ENCODE measurements at regions not wholly inside any gene's neighbourhood (a gene's known extent, or its start where the extent isn't known, plus 50 kb on each side); places are given as distances from the start of the nearest gene placed in this dataset.

- no peak overlapping the region for H3K4me3 ChIP-seq (ENCODE audit: low read length)
- peaks cover 2% of the 10 kb centered on the region; the same call in 1 of the 2 replicates for H3K9me3 ChIP-seq (ENCODE audit: control insufficient read depth, insufficient read depth, low read length)
- H3K27ac ChIP-seq (ENCODE audit: low read length): no peak overlapping the region
- no peak for DNase-seq (ENCODE audit: low read depth, low spot score)
- H3K36me3 ChIP-seq (ENCODE audit: control insufficient read depth, insufficient read depth, low read length): no peaks in the 10 kb centered on the region
- no peaks in the 10 kb centered on the region for H3K27me3 ChIP-seq (ENCODE audit: control insufficient read depth, insufficient read depth, low read length)
- no peaks in the 10 kb centered on the region for H3K4me1 ChIP-seq (ENCODE audit: control insufficient read depth, insufficient read depth, low read length)
Observed at GRCh38 chr4:167724941-167725340, 367.4 kb upstream of the ANXA10 start.

DNA sequence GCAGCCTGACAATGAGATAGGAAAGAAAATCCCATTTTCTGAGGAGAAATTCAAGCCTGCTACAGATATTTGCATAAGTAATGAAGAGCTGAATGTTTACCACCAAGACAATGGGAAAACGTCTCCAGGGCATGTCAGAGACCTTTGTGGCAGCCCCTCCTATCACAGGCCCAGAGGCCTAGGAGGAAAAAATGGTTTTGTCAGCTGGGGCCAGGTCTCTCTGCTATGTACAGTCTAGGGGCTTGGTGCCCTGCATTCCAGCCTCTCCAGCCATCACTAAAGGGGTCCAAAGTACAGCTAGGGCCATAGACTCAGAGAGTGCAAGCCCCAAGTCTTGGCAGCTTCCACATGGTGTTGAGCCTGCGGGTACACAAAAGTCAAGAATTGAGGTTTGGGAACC lies 361.6 kb upstream of the ANXA10 start:
- DNase-seq (ENCODE audit: low read depth, low spot score): no peak
- Histone ChIP-seq H3K4me1 (ENCODE audit: control insufficient read depth, insufficient read depth, low read length) (no peaks in the 10 kb centered on the region), H3K27ac (ENCODE audit: low read length) (no peak overlapping the region), H3K9me3 (ENCODE audit: control insufficient read depth, insufficient read depth, low read length) (peaks cover 8% of the 10 kb centered on the region), H3K27me3 (ENCODE audit: control insufficient read depth, insufficient read depth, low read length) (no peaks in the 10 kb centered on the region), H3K36me3 (ENCODE audit: control insufficient read depth, insufficient read depth, low read length) (no peaks in the 10 kb centered on the region), H3K4me3 (ENCODE audit: low read length) (no peak overlapping the region)
- WGBS (ENCODE audit: insufficient coverage, insufficient read length): no CpG with 5 or more reads among the region's 2 CpGs

DNA sequence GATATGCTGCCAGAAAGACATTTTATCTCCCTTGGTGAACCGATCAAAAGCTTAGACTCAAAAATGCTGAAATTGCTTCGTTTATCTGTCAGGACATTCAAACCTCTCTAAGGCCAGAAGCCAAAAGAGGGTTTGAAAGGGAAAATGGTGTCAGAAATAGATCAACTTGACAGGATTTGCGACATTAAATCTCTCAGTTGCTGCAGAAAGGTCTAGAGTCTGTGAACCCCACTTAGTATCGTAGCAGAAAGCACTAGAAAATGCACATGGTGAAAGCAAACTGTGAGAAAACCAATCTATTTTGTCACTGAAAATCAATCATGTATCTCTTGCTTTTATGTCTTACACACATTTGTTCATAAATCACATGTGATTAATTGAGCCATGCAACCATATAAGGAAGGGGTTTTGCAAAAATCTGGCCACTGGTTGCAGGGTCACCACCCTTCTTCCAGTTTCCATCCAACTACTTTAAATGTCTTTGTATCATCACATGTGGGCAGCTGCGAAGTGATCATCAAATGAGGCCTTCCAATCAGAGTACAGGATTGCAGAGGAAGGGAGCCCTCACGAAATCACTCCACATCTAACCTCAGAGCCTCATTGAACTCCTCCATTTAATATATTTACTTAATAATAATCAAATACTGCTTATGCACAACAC lies 347.2 kb upstream of the ANXA10 start:
- H3K4me3 ChIP-seq (ENCODE audit: low read length): no peak overlapping the region
- no peaks in the 10 kb centered on the region for H3K36me3 ChIP-seq (ENCODE audit: control insufficient read depth, insufficient read depth, low read length)
- H3K27me3 ChIP-seq (ENCODE audit: control insufficient read depth, insufficient read depth, low read length): no peaks in the 10 kb centered on the region
- DNase-seq (ENCODE audit: low read depth, low spot score): no peak
- no CpG with 5 or more reads among the region's 6 CpGs for WGBS (ENCODE audit: insufficient coverage, insufficient read length)
- no peaks in the 10 kb centered on the region for H3K9me3 ChIP-seq (ENCODE audit: control insufficient read depth, insufficient read depth, low read length)
- no peak overlapping the region for H3K27ac ChIP-seq (ENCODE audit: low read length)
- no peaks in the 10 kb centered on the region for H3K4me1 ChIP-seq (ENCODE audit: control insufficient read depth, insufficient read depth, low read length)

DNA sequence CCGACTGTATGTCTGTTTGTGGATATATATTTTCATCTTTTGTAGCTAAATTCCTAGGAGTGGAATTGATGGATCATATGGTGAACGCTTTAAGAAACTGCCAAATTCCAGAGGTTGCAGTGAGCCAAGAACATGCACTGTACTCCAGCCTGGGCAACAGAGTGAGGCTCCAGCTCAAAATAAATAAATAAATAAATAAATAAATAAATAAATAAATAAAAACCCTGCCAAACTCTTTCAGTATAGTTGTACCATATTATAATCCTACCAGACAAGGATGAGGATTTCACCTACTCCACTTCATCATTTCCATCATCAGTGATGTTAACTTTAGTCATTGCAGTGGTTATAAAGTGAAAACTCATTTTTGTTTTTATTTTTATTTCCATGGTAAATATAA lies 325.1 kb upstream of the ANXA10 start:
- Histone ChIP-seq H3K27me3 (ENCODE audit: control insufficient read depth, insufficient read depth, low read length) (no peaks in the 10 kb centered on the region), H3K4me3 (ENCODE audit: low read length) (no peak overlapping the region), H3K36me3 (ENCODE audit: control insufficient read depth, insufficient read depth, low read length) (no peaks in the 10 kb centered on the region), H3K27ac (ENCODE audit: low read length) (no peak overlapping the region), H3K9me3 (ENCODE audit: control insufficient read depth, insufficient read depth, low read length) (no peaks in the 10 kb centered on the region; the same call in 1 of the 2 replicates), H3K4me1 (ENCODE audit: control insufficient read depth, insufficient read depth, low read length) (no peaks in the 10 kb centered on the region)
- WGBS (ENCODE audit: insufficient coverage, insufficient read length): no CpG with 5 or more reads among the region's 2 CpGs
- no peak for DNase-seq (ENCODE audit: low read depth, low spot score)

DNA sequence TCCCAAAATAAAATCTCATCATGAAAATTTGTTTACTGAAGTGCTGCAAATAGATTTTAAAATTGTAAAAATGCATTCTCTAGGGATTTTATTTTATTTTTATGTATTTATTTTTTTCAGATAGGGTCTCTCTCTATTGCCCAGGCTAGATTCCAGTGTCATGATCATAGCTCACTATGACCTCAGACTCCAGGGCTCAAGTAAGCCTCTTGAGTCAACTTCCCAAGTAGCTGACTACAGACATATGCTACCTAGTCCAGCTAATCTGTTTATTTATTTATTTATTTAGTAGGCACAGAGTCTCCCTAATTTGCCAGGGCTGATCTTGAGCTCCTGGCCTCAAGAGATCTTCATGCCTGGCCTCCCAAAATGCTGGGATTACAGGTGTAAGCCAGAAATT lies 317.7 kb upstream of the ANXA10 start:
- no peak overlapping the region for H3K4me3 ChIP-seq (ENCODE audit: low read length)
- H3K36me3 ChIP-seq (ENCODE audit: control insufficient read depth, insufficient read depth, low read length): no peaks in the 10 kb centered on the region
- H3K9me3 ChIP-seq (ENCODE audit: control insufficient read depth, insufficient read depth, low read length): no peaks in the 10 kb centered on the region
- H3K27ac ChIP-seq (ENCODE audit: low read length): no peak overlapping the region
- DNase-seq (ENCODE audit: low read depth, low spot score): no peak
- no peaks in the 10 kb centered on the region for H3K4me1 ChIP-seq (ENCODE audit: control insufficient read depth, insufficient read depth, low read length)
- no peaks in the 10 kb centered on the region for H3K27me3 ChIP-seq (ENCODE audit: control insufficient read depth, insufficient read depth, low read length)

DNA sequence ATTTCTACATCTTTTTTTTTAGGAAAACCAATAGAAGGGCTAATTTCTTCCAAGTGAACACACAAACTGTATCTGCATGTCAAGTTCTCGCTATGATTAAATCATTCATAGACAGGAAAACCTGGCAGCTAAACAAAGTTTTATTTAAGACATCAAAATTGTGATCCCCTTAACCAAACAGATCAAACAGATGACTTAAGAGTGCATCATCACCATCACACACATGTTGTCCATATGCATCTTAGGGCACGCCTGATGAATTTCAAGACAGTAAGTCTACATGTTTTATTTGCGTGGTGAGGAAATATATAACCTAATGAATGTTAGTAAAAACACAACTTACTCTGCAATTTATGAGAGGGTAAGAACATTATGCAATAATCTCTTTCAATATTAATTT lies 317.0 kb upstream of the ANXA10 start:
- DNase-seq (ENCODE audit: low read depth, low spot score): no peak
- Histone ChIP-seq H3K4me3 (ENCODE audit: low read length) (no peak overlapping the region), H3K36me3 (ENCODE audit: control insufficient read depth, insufficient read depth, low read length) (no peaks in the 10 kb centered on the region), H3K9me3 (ENCODE audit: control insufficient read depth, insufficient read depth, low read length) (no peaks in the 10 kb centered on the region), H3K4me1 (ENCODE audit: control insufficient read depth, insufficient read depth, low read length) (no peaks in the 10 kb centered on the region), H3K27ac (ENCODE audit: low read length) (no peak overlapping the region), H3K27me3 (ENCODE audit: control insufficient read depth, insufficient read depth, low read length) (no peaks in the 10 kb centered on the region)
- WGBS (ENCODE audit: insufficient coverage, insufficient read length): no CpG with 5 or more reads among the region's 3 CpGs

- no peaks in the 10 kb centered on the region for H3K36me3 ChIP-seq (ENCODE audit: control insufficient read depth, insufficient read depth, low read length)
- H3K4me1 ChIP-seq (ENCODE audit: control insufficient read depth, insufficient read depth, low read length): no peaks in the 10 kb centered on the region
- no peak overlapping the region for H3K27ac ChIP-seq (ENCODE audit: low read length)
- DNase-seq (ENCODE audit: low read depth, low spot score): no peak
- no CpG with 5 or more reads among the region's 5 CpGs for WGBS (ENCODE audit: insufficient coverage, insufficient read length)
- no peaks in the 10 kb centered on the region for H3K27me3 ChIP-seq (ENCODE audit: control insufficient read depth, insufficient read depth, low read length)
- H3K4me3 ChIP-seq (ENCODE audit: low read length): no peak overlapping the region
- H3K9me3 ChIP-seq (ENCODE audit: control insufficient read depth, insufficient read depth, low read length): no peaks in the 10 kb centered on the region
Observed at GRCh38 chr4:167779280-167779679, 313.1 kb upstream of the ANXA10 start.

DNA sequence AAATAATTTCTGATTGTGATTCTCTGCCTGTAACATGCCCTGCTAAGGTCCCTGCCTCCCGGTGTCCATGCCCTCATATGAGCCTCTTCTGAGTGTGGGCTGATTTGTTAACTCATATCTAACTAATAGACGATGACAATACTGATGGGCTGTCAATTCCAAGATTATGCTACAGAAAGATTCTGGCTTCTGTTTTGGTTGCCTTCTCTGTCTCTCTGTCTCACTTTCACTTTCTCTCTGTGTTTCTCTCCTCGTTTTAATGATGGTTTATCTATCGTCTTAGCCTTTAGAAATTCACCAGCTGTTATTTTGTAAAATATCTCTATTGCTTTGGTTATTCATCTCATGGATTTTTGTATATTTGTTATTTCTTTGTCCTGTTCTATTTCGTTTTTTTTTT lies 312.5 kb upstream of the ANXA10 start:
- Histone ChIP-seq H3K9me3 (ENCODE audit: control insufficient read depth, insufficient read depth, low read length) (no peaks in the 10 kb centered on the region), H3K27me3 (ENCODE audit: control insufficient read depth, insufficient read depth, low read length) (no peaks in the 10 kb centered on the region), H3K27ac (ENCODE audit: low read length) (no peak overlapping the region), H3K4me1 (ENCODE audit: control insufficient read depth, insufficient read depth, low read length) (no peaks in the 10 kb centered on the region), H3K36me3 (ENCODE audit: control insufficient read depth, insufficient read depth, low read length) (no peaks in the 10 kb centered on the region), H3K4me3 (ENCODE audit: low read length) (no peak overlapping the region)
- no peak for DNase-seq (ENCODE audit: low read depth, low spot score)
- whole genome bisulfite sequencing (ENCODE audit: insufficient coverage, insufficient read length): no CpG with 5 or more reads among the region's 5 CpGs

DNA sequence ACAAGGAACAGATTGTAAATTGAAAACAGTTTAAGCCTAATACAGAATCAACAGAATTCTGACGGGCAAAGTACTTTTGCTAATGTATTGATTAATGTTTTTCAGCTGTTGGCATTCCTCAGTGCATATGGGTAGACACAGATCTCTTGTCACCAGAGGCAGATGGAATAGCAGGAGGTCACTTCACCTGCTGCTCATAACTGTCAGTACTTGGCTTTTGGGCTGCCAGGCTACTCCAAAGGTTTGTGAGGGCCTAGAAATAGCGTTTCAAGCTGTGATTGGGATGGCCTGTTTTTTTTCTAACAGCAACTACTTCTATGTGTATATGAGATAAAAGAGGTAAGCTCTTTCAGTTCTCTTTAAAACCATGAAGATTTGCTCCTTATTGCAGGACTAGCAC lies 307.5 kb upstream of the ANXA10 start:
- WGBS (ENCODE audit: insufficient coverage, insufficient read length): no CpG with 5 or more reads among the region's 2 CpGs
- no peak for DNase-seq (ENCODE audit: low read depth, low spot score)
- H3K27ac ChIP-seq (ENCODE audit: low read length): no peak overlapping the region
- H3K27me3 ChIP-seq (ENCODE audit: control insufficient read depth, insufficient read depth, low read length): no peaks in the 10 kb centered on the region
- no peaks in the 10 kb centered on the region for H3K9me3 ChIP-seq (ENCODE audit: control insufficient read depth, insufficient read depth, low read length)
- no peak overlapping the region for H3K4me3 ChIP-seq (ENCODE audit: low read length)
- H3K4me1 ChIP-seq (ENCODE audit: control insufficient read depth, insufficient read depth, low read length): no peaks in the 10 kb centered on the region
- no peaks in the 10 kb centered on the region for H3K36me3 ChIP-seq (ENCODE audit: control insufficient read depth, insufficient read depth, low read length)

GRCh38 chr4:167785523-167785922 lies 306.8 kb upstream of the ANXA10 start:
- H3K27me3 ChIP-seq (ENCODE audit: control insufficient read depth, insufficient read depth, low read length): no peaks in the 10 kb centered on the region
- H3K4me1 ChIP-seq (ENCODE audit: control insufficient read depth, insufficient read depth, low read length): no peaks in the 10 kb centered on the region
- no peak for DNase-seq (ENCODE audit: low read depth, low spot score)
- no peaks in the 10 kb centered on the region for H3K36me3 ChIP-seq (ENCODE audit: control insufficient read depth, insufficient read depth, low read length)
- no peaks in the 10 kb centered on the region for H3K9me3 ChIP-seq (ENCODE audit: control insufficient read depth, insufficient read depth, low read length)
- H3K27ac ChIP-seq (ENCODE audit: low read length): no peak overlapping the region
- no peak overlapping the region for H3K4me3 ChIP-seq (ENCODE audit: low read length)
- WGBS (ENCODE audit: insufficient coverage, insufficient read length): no CpG with 5 or more reads among the region's 1 CpG

- H3K4me1 ChIP-seq (ENCODE audit: control insufficient read depth, insufficient read depth, low read length): no peaks in the 10 kb centered on the region
- no peak for DNase-seq (ENCODE audit: low read depth, low spot score)
- no peaks in the 10 kb centered on the region for H3K9me3 ChIP-seq (ENCODE audit: control insufficient read depth, insufficient read depth, low read length)
- WGBS (ENCODE audit: insufficient coverage, insufficient read length): no CpG with 5 or more reads among the region's 3 CpGs
- H3K27ac ChIP-seq (ENCODE audit: low read length): no peak overlapping the region
- no peaks in the 10 kb centered on the region for H3K36me3 ChIP-seq (ENCODE audit: control insufficient read depth, insufficient read depth, low read length)
- H3K27me3 ChIP-seq (ENCODE audit: control insufficient read depth, insufficient read depth, low read length): no peaks in the 10 kb centered on the region
- H3K4me3 ChIP-seq (ENCODE audit: low read length): no peak overlapping the region
Observed at GRCh38 chr4:167786504-167786903, 305.8 kb upstream of the ANXA10 start.

Measured in iPS DF 6.9 (cell line).